HG03280 (cell line): ENCODE measurements at regions not wholly inside any gene's neighbourhood (a gene's known extent, or its start where the extent isn't known, plus 50 kb on each side); places are given as distances from the start of the nearest gene placed in this dataset.

ENCODE experiments used
- ATAC-seq: cut with Tn5 transposase; IDR thresholded peaks from one replicate; pipeline ENCODE4 v1.9.1; 2021; ENCODE audit warnings: mild to moderate bottlenecking, moderate library complexity; ENCODE audit not compliant: unreplicated experiment

DNA sequence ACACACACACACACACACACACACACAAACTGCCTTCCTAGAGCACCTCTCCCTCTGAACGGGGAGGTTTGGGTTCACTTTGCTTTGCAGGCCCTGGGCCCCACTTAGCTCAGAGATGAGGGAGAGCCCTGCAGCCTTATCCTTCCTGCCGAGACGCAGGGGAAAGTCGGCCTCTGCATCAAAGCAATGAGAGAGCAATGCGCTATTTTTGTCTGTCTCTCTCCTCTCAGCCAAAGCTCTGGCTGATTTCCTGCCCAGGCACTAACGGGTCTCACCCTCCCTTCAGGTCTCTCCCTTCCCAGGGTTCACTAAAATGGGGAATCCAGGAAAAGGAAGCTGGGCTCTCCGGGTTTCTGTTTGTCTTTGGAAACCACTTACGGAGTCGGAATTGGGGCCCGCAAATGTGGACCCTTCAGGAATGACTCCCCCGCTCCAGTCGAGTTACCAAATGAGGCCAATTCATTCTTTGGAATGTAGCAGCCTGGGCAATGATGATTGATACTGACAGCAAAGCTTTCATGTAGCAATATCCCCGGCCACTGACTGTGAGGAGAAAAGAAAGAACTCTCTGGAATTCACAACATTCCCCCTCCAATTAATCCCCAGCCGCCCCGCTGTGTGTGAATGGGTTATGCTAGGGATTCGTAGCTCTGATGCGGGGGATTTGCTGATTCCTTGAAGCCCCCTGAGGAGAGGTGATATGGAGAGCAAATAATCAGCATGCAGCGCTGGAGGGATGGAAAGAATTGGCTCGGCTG, 61.5 kb upstream of the WLS start:
- ATAC-seq: no peak

DNA sequence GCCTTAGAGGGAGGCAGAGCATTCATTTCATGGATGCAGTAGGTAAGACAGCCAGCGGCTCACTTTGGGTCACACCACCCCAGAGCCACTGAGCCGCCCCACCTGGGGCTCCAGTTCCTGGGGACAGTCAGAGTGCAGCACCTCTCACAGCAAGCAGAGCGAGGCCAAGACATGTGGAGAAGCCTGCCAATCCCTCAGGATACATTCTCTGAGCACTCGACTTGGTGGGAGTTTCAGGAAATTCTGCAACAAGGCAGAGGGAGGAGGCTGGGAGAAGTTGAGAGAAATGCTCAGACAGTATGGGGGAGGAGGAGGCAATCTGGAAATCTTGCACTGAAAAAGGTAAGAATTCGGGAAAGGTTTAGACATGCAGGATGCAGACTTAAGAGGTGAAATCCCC, 60.8 kb upstream of the WLS start:
- no peak for ATAC-seq

DNA sequence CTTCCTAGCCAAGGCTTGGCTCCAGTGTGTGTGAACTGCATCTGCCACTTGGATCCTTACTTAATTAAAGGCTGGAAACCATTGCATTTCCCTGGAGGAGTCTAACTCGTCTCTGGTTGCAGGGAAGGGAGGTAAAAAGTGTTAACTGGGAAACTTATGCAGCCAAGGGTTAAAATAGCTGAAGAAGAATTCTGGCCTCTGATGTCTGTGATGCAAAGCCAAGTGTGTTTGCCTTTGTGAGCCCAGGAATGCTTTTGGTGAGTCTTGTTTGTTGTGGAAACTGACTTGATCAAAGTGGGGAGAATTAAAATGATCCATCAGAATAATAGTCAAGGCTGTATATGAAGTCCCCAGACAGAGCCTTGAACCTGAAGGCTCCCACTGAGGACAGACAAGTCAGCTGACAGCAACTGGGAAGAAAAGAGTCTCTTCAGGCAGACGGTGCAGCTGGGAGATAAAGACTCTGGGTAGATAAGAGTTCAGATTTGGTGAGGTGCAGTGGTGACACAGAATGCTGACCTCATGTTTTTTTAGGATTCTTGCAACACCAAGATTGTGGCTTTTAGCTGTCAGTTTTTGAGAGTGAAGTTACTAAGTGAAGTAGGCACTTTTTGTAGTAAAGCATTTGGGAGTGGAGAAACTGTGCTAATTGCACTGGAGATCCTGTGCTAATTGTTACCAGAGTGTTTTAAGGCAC, 59.5 kb upstream of the WLS start:
- ATAC-seq: no peak

DNA sequence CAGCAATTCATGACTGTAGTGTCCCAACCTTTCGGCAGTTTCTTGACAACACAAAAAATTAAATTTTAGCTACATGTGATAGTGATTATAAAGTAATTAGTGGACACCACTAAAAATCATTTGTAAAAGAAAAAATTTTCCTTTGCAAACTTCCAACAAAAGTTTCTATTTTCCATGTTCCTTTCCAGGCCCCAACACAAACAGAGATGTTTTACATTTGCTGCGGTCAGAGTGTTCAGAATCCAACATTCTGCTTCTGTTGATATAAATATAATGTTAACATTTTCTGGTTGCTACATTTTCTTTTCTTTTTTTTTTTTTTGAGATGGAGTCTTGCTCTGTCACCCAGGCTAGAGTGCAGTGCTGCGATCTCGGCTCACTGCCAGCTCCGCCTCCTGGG, 54.9 kb upstream of the WLS start:
- ATAC-seq: no peak

- no peak for ATAC-seq
Observed at GRCh38 chr1:68285046-68285445, 52.7 kb upstream of the WLS start.

- ATAC-seq: no peak
Observed at GRCh38 chr1:68281946-68282615, 49.8 kb upstream of the WLS start.
